ENCODE measurements at regions not wholly inside any gene's neighbourhood (a gene's known extent, or its start where the extent isn't known, plus 50 kb on each side); places are given as distances from the start of the nearest gene placed in this dataset.
"Not testable (repeated sequence)": the region's sequence is repeated elsewhere in the genome, so short reads cannot be mapped to it uniquely, and the experiment has no call there.

DNA sequence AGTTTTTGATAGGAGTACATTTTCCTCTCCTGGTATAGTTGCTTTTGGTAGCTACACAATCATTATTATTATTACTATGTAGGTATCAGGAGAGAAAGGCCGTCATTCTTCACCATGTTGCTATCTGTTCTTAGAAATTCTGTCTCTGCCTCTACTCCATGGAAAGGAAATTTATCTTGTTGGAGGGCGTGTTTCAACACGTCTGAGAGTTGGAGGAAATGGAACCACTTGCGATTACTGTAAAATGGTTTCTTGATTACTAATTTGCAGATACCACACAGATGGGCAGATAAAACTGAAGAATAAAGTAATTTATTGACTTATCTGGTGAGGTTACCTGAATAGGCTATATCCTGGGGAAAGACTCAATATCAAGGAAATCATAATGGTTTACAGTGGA, 488.4 kb downstream of the NR2F2 start:
- no peak for DNase-seq (ENCODE audit: low read depth)

DNA sequence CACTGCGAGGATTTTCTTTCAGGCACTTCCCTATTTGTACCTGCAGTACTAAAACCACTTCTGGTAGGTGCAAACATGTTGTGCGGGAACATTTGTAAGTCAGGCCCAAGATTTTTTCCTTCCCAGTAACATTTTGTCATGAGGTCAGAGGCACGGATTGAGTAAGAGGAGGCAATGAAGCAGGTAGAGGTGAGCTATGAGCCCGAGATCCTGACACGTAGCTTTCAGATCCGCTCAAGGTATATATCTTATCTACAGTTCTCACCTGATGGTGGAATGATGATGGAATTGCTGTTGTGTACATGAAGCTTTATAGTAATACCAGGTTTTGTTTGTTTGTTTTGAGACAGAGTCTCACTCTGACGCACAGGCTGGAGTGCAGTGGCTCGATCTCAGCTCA, 497.5 kb downstream of the NR2F2 start:
- no peak for DNase-seq (ENCODE audit: low read depth)

DNA sequence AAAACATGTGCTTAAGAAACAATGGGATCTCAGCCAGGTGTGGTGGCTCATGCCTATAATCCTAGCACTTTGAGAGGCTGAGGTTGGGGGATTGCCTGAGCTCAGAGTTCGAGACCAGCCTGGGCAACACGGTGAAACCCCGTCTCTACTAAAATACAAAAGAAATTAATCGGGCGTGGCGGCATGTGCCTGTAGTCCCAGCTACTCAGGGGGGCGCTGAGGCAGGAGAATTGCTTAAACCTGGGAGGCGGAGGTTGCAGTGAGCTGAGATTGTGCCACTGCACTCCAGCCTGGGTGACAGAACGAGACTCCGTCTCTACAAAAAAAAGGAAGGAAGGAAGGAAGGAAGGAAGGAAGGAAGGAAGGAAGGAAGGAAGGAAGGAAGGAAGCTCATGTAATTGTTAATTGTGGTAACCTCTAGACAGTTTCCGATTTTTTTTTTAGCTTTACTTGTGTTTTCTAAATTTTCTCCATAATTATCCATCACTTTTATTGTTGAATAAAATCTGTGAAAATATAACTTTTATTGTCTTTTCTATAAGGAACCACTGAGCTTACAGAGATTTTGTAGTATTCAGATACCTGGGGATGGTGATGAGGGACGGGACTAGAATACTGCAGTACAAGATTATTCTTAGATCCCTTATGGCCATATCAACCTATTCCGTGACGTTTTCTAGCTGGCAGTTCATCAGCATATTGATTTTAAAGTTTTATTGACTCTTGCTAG, 506.9 kb downstream of the NR2F2 start:
- no peak for DNase-seq (ENCODE audit: low read depth)

DNA sequence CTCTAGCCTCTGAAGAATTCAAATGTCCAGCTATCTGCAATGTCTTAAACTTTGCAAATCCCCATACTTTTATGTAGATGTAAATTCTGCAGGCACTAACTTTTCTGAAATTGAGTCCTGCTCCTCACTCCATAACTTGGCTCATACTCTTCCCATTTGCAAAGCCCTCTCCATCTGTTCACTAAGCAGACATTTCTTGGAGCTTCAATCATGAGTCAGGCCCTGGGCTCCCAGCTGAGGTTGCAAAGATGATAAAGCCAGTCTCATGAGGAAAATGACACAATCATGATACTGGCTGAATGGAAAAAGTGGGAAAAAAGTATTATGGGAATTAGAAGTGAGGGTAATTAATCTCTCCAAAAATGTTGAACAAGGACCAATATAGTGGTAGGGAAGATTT, 507.6 kb downstream of the NR2F2 start:
- DNase-seq (ENCODE audit: low read depth): no peak

DNA sequence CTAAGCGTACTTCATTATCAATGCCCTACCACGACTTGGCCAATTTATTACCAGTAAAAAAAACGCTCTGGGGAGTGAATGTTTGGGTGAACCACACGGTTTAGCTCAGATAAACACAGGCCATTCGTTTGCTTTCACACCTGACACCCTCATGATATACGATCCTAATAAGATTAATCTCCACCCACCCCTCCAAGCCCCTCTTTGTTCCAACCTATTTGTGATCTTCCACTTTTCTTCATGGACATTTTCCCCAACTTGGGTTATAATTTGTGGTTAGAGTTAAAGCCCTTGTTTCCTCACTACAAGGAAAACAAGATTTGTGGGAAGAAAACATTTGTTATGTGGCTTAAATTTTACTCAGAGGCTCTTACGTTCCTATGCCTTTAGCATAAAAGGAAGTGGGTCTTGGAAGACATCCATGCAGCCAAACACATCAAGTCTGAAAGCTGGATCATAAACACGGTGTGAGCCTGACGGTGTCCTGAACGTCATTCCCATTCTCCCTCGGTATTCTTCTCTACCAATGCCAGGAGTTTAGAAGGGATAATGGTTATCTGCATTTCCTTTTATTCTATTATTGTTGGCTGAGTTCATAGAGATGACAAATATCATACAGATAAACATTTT, 518.9 kb downstream of the NR2F2 start:
- no peak for DNase-seq (ENCODE audit: low read depth)

DNA sequence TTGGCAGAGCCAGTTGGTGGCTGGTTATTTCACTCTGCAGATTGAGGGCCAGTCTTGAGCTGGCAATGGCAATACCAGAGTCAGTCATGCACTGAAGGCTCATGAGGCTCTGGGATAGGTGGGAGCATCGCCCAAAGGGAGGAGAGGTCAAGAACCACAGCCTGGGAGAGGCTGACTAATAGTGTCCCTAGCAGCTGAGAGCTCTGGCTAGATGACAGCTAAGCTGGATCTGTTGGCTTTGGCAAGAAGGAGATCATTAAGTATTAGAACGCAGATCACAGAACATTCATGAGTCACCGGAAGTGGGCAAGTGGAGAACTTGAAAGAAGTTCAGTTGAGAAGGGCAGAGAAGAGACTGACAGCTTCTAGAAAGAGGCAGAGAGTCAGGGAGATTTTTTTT, 521.1 kb downstream of the NR2F2 start:
- no peak for DNase-seq (ENCODE audit: low read depth)

DNA sequence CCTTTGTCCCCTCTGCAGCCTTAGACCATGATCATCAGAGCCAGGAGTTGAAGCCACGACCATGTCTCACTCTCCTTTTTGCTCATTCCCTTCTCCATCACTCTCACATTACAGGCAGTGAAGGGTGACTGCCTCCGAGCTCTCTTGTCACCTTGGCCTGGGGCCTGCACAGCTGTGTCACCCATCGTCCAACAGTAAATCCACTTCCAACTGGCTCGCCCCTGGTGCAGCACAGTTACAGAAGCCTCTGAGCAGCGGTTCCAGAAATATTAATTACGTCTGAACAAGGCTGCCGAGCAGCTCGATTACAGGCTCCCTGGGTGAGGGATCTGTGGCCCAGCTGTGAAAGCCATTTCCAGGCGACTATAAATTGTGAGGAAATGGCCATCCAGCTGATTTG, 528.2 kb downstream of the NR2F2 start:
- no peak for DNase-seq (ENCODE audit: low read depth)

DNA sequence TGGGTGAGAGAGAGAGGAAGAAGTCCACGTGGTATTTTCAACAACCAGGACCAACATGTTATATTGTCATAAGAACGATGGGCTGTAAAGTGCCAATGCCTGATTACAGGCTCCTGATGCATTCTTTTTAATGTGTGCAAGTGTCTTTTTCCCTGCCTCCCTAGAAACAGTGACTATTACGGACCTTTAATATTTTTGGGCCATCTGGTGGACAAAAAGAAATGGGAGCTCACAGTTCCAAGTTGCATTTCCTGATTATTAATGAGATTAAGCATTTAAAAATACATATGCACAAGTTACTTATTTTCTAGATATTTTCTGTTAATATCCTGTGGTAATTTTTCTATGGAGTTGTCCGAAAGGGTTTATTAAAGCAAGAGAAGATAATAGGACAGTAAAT, 530.2 kb downstream of the NR2F2 start:
- DNase-seq (ENCODE audit: low read depth): no peak

DNA sequence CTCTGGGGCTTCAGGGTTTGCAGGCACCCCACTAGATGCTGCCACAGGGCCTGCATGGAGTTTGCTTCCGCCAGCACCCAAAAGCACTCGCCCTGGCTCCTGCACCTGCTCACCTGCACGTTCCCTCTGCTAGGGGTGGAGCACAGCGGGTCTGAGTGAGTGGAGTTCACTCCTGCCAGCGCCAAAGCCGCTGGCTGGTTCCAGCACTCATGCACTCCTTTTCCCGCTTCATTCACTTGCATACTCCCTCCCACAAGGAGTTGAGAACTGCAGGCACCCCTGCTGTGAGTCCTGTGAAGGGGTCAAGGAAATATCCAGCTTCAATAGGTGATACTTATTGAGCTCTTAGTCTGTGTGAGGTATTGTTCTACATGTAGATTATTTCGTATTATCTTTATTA, 537.5 kb downstream of the NR2F2 start:
- DNase-seq (ENCODE audit: low read depth): no peak

DNA sequence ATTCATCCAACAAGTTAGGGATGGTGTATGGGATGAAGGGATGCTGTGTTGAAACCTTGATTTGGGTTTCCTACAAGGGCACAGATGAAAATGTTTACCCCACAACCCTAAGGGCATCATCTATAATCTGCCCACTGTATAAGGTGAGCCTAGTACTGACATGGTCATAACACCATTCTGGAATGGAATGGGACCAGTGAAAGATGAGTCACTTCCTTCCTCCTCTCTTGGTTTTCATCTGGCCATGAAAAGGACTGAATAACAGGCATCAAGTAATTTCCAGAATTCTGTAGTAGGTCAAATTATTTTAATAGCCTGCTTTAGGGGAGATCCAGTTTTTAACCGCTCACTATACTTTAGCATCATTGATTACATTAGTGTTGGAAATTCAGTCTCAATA, 538.6 kb downstream of the NR2F2 start:
- no peak for DNase-seq (ENCODE audit: low read depth)

DNA sequence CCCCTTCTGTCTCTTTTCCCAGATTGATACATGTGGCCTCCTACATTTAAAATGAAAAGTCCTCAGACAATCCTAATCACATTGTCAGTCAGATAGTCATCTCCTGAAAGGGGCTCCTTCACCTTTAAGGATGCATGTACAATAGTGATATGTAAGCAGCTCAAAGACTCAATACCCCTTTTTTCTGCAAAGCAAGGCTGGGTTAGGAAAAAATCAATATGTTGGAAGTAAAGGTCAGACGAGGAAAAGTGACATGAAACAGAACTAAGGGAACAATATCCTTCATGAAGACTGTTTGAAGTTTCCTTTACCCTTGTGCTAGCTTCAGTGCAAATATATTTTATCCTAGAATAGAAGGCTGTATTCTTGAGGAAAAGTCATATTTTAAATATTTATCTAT, 539.3 kb downstream of the NR2F2 start:
- no peak for DNase-seq (ENCODE audit: low read depth)

DNA sequence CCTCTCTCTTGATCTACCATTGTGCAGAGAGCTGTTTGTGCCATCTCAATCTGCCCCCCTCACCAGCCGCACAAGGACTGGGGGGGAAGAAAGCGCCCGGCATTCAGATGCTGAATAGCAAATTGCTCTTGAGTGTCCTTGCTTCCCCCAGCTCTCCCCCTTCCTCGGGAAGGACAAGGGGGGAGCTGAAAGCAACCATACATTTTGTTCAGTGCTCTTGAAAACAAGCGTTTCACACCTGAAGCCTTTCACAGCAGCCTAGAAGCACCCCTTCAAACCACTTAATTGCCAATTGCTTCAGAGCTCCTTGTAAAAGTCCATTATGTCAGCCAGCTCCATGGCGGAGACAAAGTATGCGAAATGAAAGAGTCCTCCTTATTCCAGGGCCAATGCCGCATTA, 540.1 kb downstream of the NR2F2 start:
- no peak for DNase-seq (ENCODE audit: low read depth)

DNA sequence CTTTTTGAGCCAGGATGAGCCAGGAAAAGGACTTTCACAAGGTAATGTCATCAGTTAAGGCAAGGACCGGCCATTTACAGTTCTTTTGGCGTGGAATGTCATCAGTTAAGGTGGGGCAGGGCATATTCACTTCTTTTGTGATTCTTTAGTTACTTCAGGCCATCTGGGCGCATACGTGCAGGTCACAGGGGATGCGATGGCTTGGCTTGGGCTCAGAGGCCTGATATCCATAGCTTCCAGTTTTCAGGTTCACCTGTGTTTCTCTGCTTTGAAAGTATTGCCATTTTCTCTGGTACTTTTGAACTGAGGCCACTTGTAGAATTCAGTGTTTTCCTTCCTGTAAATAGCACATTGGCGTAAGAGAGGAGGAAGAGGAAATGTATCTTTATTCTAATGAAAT, 546.9 kb downstream of the NR2F2 start:
- not testable (repeated sequence) for DNase-seq (ENCODE audit: low read depth)

DNA sequence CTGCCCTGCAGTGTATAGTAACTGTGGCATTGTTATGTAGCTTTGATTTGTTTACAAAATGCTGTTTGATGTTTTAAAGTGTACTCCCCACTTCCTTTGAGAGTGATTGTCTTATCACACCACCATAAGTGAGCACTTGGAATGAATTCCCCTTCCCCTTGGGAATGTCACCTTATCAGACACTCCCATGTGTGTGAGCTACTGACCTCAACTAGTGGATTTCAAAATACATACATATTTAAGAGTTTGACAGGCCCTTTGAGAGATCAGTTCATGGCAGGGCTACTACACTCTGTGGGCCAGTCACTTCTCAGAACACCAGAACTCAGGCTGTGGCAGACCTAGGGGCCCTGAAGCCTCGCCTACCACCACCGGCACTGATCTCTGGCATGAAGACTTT, 547.6 kb downstream of the NR2F2 start:
- DNase-seq (ENCODE audit: low read depth): no peak

DNA sequence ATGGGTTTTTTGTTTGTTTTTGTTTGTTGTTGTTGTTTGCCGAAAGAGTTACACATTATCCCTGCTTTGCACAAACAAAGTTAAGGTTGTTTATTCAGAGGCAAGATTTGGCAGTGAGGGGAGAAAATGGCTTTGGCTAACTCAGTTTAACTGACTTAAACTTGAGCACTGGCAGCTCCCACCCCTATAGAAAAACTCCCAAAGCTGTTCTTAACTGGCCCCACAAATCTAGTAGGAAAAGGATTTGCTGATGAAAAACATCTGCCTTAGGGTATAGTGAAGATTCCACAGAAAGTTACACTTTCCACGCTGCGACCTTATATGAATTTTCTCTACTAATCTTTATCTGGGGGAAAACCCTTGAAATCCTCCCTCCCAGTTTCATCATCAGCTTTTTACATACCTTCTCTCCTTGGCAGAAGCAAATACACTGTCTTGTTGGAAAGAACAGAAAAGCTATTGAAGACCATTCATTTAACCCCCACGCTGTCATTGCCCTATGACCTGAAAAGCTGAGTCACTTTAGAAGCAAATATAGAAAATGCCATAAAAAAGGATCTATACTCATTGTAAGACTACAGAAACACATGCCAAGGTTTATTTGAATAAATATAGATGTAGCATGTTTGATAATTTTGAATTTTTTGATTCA, 551.7 kb downstream of the NR2F2 start:
- no peak for DNase-seq (ENCODE audit: low read depth)

DNA sequence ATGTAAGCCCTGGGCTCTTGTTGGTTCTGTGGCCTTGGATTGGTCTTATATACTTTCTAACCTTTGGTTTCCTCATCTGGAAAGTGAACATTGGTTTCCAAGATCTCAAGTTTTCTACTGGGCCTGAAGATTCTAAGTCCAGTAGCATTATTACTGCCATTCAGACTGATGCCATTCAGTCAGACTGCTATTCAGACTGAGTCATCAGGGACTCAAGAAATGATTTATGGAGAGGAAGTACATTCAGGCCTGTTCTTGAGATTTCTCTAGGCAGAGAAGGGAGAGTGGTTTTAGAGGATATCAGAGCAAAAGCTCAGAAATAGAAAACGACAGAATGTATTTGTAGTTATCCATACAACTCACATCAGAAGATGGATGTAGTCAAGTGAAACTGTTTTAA, 557.2 kb downstream of the NR2F2 start:
- no peak for DNase-seq (ENCODE audit: low read depth)

DNA sequence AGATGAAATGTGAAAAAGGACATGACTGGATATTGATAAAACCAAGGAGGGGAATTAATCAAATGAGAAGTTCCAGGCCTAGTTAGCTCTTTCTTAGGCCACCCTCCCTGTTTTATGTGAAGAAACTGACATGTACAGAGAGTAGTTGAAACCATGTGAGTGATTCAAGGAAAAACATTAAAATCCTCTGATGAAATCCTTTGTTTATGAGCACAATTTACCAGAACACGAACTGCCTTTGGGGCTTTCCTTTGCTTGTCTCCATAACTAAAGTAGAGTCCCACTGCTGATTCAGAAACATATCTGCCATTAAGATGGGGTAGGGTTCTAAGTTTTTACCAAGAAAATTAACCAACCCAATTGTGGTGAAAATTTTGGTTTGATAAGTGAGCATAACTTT, 558.3 kb downstream of the NR2F2 start:
- DNase-seq (ENCODE audit: low read depth): no peak

DNA sequence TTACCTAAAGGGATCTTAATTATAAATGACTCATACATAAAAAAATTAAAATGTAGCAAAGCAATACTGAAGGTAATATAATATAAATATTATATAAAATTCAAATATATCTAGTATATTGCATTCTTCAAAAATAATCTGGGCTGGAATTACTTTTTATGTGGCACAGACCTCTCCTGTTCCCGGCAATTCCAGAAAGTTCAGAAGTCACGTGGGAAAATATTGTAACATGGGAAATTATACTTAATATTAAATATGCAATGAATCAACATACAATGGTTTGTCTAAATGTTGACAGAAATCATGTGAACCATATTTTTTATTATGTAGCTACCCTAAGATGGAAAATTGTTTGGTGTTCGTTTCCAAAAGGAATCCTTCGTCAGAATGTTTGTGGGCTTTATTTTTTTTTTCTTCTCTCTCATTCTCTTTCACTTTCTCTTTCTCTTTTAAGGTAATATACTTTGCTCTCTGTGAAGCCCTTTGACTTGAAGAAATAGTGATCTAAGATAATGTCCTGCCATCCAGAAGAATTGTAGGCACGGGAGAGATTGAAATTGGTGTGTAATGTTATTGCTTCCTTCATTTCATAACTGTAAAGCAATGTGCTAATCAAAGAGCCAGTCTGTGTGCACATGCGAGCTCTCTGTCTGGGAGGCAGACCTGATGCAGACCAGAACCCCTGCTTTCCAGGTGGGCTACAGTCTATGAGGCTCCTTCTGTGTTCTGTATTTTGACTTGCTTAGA, 559.4 kb downstream of the NR2F2 start:
- DNase-seq (ENCODE audit: low read depth): no peak

DNA sequence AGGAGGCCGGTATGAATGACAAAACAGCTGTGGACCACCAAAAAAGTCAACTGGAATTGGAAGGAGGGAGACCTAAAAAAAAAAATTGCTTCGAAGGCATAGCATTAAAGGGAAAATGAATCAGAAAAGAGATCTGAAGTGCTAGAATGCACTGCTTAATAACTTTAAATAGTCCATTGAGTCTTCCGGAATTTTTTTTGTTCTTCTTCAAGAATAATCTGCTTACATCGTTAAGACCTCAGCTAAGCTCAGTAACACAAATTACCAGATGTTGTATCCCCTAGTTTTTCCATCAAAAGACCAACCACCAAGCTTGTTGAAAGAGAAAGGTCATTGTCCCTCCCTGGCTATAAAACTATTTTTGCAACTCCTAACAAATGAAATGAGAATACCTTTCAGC, 560.5 kb downstream of the NR2F2 start:
- no peak for DNase-seq (ENCODE audit: low read depth)

DNA sequence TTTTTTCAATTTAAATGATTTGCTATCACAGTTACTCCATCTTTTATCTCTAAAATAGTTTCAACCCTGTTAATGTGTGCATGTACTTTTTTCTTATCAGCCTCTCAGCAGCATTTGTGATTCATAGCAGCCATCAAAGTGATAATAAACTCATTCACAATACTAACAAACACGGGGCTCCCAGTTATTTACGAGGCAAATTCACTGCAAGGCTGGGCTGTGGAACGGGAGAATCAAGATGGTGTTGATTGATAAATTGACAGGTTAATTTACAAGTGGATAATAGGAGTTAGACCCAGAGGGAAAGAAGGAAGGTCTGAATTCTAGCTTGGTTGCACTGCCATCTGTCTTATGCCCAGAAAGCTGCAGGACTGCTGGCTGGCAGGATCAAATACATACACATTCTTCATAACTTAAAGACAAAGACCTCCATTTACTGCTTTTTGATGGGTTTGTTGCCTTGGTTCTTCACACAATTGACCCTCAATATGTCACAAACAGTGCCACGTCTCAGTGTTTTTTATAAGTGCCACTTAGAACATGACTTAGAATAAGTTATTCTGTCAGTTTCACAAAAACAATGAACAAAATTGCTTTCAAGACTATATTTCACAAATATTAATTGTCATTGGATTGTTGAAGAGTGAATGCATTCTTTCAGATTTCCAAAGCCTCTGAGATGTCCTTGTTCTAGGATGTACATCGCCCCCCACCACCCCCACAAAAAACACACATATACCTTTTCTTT, 562.8 kb downstream of the NR2F2 start:
- DNase-seq (ENCODE audit: low read depth): no peak

DNA sequence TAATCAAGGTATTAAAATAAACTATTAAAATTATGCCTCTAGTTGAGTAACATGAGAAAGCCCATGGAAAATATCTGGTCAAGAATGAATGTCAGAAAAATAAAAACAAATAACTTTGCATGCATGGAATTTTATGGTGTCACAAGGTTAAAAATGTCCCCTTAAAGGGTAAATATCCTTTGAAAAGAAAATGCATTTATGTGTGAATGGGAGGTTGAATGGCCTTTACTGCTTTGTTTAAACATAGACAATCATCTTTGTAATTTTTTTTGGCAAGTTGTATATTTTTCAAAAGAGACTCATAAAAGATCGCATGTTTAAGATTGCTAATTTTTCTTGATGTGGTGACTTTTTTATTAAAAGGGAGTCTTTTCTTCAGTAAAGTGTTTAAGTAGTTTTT, 564.2 kb downstream of the NR2F2 start:
- no peak for DNase-seq (ENCODE audit: low read depth)

DNA sequence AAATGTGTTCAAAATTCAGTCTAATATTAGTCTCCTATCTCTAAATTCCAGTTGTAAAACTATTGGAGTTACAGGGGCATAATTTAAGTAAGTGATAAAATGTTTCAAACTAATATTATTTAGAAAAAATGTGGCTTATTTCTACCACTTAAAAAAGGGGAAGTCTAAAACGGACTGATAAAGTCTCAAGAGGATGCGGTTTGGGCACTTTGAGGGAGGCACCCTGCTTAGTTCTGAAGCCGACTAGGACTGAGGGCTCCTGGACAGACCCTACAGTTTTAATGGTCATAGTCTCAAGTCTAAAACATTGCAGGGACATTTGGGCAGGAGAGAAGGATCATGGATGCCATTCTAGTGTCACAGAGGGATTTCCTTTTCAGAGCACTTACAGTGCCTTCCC, 566.3 kb downstream of the NR2F2 start:
- no peak for DNase-seq (ENCODE audit: low read depth)

Measured in activated T-cell treated with anti-CD3 and anti-CD28 coated beads for 48 hours (primary cell).